ENCODE measurements at regions not wholly inside any gene's neighbourhood (a gene's known extent, or its start where the extent isn't known, plus 50 kb on each side); places are given as distances from the start of the nearest gene placed in this dataset.
A peak's percentile ranks its signal among the peaks of the same experiment; 100 is the strongest.
"Not testable (repeated sequence)": the region's sequence is repeated elsewhere in the genome, so short reads cannot be mapped to it uniquely, and the experiment has no call there.

DNA sequence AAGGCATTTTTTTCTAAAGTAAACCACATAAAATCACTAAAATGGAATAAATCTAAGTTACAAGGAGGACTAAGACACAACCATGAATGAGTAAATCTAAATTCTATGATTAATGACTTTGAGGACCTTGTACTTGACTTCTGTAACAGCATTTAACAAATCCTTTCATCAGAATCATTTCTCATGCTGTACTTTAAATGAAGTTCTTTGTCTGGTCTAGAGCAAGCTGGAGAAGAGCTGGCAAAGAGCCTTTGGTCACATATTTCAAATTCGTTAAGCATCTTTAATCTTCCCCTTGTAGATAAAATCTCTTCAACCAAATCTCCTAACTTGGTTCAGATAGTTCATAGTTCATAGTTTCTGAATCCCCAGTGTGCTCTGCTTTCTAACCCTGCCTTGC is 405.4 kb downstream of the PTPRC start:
- DNase-seq (no peak), ATAC-seq (no peak)

DNA sequence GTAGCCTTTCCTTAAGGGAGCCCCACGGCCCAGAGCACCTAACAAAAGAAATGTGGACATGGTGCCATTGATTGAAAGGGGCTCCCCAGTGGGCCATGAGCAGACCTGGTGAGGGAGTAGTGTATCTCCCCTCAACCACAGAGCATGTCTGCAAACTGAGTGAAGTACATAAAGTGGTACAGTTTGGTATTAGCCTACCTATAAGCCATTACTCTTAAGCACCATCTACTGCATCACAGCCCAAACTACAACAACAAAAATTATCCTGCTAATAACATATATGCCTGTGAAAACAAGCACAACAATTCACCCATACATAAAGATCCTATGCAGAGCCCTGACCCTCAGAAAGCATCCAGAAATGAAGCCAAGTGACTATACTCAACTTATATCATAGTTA is 407.8 kb downstream of the PTPRC start:
- ATAC-seq (no peak), DNase-seq (no peak)

DNA sequence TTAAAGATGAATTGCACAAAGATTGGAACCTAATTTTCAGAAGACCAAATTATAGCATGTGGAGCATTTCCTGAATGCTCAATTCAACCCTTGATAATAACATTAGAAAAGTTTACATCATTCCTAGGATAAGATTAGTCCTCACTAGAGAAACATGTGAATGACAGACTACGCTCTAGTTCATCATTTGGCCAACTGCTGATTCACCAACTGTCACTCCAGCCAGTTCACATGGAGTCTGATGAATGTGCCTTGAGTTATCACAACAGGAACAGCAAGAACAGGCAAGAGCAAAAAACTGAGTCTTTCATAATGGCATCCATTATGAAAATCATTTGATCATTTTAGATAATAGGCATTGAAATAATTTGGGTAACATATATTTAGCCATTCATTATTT is 415.9 kb downstream of the PTPRC start:
- no peak for DNase-seq
- no peak for ATAC-seq

DNA sequence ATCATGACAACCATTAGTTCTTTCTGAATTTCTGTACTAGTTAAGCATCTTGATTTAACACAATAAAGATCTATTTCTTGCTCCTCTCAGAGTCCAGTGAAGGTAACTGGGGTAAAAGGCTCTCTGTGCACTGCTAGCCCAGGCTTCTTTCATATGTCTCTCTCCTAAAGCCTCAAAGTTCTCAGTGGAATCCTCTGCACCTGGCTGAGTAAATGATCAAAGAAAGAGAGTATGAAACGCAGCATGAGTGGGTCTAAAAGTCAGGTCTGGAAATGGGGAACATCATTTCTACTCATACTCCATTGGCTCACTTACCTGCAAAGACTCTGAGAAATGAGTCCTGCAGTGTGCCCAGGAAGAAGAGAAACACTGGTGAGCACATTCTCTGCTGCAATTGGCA is 418.5 kb downstream of the PTPRC start:
- ATAC-seq: no peak

DNA sequence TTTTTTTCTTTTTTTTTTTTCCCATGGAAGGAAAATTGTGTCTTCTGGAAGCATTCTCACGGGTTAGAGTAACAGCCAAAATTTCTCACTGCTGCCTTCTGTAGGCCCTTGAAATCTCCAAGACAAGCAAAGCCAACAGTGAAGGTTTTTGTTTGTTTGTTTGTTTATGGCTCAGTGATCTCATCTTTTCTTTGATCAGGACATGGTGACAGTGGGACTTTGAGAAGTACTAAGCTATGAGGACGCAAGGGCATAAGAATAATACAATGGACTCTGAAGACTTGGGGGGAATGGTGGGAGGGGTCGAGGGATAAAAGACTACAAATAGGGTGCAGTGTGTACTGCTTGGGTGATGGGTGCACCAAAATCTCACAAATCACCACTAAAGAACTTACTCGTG is 419.4 kb downstream of the PTPRC start:
- ATAC-seq (no peak), DNase-seq (no peak)

More for the DNA sequence above, 418.5 kb downstream of the PTPRC start:
- DNase-seq: no peak

DNA sequence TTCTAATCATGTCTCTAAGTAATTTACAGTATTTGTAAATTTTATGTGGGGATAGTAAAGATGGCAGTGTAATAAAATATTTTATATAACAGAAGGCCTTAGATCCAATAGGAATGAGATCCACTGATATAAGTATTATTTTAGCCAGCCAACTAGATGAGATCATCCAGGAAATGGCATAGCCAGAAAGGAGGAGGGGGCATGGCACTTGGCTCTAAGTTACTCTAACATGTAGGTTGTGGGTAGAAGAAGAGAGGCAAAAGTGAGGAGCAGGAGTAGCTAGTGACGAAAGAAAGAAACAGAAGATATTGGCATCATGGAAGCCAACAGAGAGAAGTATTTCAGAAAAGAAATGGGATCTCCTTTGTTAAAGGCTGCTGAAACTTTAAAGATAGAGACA is 426.1 kb downstream of the PTPRC start:
- ATAC-seq: no peak

DNA sequence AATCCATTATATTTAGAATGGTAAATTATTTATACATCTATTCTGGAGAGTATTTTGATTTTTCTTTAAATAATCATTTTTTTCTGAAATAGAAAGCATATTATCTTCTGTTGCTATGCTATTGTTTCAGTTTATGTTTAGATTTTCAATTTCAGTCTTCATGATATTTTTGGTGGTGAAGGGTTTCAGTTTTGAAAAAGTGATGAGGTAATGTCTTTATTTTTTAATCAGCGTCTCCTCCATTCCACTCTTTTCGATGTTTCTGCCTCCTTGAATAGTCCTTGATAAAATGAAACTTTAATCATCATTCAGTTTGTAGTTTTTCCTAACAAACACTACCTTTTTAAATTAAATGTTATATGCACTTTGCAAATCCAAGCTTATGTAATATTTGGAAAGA is 428.6 kb downstream of the PTPRC start:
- DNase-seq (no peak), ATAC-seq (no peak)

More for the DNA sequence above, 426.1 kb downstream of the PTPRC start:
- no peak for DNase-seq

DNA sequence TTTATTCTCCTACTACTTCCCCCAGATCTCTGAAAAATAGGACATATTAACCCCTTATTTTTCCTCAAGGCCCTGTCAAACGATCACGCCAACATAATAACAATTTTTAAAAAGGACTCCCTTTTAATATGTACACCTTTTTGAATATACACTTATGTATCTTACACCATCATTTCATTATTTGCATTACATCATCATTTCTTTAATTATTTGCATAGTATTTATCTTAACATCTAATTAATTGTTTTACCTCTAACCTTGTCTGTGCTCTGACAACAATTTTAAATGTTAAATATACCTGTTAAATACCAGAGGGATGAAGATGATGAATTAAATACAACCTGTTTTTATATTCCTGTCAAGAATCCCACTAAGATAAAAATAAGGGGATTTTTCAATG is 432.2 kb downstream of the PTPRC start:
- DNase-seq (no peak), ATAC-seq (no peak)

DNA sequence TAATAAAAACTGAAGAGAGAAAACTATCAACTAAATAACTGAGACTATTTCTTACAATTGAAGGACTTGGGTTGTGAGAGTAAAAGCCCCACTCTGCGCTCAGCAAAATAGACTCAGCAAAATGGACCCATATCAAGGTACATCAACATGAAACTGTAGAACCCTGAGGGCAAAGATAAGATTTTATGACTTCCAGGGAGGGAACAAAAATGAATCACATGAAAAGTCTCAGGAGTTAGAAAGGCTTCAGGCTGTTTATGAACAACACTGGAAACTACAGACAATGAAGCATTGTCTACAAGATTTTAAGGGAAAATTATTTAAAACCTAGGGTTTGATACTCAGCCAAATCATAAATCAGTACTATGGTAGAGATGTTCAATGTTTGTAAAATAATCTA is 434.3 kb downstream of the PTPRC start:
- DNase-seq (no peak), ATAC-seq (no peak)

DNA sequence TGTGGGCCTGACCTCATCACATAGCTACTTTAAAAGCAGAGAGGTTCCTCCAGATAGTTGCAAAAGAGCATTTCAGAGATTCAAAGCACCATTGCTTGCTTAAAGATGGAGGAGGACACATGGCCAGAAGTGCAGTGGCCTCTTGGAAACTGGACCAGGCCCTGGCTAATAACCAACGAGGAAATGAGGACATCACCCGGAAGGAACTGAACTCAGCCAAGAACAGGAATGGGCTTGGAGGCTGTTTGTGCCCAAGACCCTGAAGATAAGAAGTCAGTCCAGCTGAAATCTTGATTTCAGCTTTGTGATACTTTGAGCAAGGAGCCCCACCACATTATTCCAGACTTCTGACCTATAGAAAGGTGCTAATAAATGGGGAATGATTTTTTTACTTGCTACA is 437.0 kb downstream of the PTPRC start:
- no peak for ATAC-seq

DNA sequence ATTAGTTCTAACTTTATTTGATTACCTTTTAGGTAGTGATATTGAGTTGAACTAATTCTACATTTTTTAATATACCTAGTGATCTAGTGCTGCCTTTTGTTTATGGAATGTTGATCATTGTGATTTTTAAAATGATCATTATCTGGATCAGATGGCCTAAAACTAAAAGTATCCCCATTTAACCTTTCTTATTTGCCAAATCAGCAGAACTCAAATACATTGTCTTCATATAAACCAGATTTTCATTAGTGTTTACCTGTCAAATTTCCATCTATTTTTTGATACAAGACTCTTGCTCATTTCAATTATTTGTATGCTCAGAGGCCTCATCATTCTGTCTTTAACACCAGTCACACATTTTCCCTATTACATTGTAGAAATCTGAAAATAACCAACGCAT is 441.2 kb downstream of the PTPRC start:
- ATAC-seq (no peak), DNase-seq (no peak)

More for the DNA sequence above, 437.0 kb downstream of the PTPRC start:
- DNase-seq: no peak

DNA sequence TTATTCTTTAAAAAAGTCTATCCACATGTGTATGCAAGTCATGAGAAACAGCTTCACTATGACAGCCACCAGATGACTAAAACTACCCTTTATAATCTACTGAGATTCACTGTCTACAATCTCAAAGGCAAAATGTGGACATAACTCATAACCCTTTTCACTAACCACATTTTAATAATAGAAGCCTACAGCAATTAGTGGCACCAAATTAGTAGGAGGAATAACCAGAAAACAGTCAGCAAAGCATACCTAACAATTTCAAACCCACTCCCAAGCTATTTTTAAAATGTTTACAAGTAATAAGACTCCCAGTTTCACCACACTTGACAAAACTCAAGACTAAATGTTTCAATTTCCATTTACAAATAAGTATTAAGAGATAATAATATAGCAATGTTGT is 442.9 kb downstream of the PTPRC start:
- ATAC-seq (no peak), DNase-seq (no peak)

DNA sequence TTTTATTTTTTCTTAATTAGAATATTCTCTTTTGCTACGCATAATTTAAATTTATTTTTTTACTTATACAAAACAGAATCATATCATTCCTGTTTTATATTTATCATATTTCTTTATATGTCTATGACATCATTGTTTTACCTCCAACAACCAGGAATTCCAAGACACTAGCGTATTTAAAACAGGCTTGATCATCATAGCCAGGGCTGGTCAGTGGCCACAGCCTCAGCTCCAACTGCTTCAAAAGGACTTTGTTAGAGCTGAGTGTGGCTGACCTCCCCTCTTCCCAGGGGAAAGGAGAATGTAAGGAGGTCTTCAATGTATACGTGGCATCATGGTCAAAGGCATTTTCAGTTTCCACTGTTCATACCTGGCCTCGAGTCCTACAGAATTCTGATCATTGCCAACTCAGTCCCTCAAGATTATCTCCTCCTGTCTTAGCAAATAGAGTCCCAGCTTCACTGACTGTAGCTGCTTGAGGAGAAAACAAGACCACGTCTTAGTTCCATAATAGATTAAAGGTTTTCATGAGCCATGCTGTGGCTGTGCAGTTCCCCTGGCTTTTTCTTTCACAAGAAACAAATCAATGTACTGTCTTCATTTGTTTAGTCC is 444.0 kb downstream of the PTPRC start:
- ATAC-seq: no peak

DNA sequence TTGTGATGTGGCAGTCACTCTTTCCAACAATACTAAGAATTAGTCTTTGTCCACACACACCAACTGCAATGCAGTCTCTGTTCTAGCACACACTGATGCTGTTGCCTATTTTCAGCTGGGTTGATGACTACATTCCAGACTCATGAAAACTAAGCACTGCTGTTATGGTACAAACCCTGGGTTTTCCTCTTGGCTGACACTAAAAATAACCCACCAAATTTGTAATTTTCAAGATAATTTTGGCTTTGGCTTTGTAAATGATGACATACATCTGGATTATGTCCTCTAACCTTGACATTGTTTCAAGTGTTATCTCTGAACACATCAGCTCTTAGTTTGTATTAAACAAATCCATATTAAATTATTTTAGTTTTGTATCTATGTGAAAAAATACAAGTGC is 444.8 kb downstream of the PTPRC start:
- DNase-seq (no peak), ATAC-seq (no peak)

More for the DNA sequence above, 444.0 kb downstream of the PTPRC start:
- no peak for DNase-seq

DNA sequence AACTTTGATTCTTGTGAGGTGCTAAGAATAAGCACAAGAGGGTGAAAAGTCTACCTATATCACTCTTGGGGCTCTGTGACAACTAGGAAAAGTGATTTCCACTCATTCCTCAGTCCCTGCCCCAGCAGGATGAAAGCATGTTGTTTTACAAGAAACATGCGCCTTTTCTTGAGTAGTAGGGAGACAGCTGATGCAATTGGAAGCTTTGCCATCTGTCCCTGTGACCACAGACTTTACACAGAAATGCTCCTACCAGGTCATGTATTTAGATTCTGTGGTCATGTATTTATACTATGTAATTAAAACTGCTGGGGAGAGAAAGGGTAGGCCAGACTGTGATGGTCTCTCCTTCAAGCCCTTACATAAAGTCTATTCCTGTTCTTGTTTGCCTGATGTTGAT is 445.5 kb downstream of the PTPRC start:
- no peak for ATAC-seq
- DNase-seq: no peak

DNA sequence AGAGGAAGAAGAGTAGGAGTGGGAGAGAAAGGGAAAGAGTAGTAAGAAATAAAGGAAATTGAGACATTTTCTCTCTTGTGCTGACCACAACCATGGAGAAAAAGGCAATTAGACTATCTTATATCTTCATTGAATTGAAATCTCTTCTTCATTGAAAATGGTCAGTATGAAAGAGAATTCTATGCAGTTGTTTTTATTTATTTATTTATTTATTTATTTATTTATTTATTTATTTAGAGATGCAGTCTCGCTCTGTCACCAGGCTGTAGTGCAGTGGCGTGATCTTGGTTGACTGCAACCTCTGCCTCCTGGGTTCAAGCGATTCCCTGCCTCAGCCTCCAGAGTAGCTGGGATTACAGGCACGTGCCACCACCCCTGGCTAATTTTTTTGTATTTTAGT is 447.1 kb downstream of the PTPRC start:
- ATAC-seq (no peak), DNase-seq (no peak)

DNA sequence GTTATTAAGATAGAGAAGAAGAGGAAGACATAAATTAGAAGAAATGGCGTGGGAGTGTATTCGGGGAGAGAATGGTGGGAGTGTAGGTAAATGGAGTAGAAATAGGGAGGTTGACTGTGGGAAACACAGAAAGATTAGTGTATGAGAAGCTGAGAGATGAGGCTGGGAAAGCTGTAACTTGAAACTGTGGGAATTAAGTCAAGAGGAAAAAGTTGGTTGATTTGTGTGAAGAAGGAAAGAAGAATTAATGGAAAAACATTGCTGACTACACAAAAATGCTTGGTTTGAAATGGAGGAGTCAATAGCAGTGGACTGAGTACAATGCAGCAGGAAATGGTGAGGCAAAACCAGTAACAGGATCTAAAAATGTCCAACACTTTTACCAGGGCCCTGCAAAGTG is 448.3 kb downstream of the PTPRC start:
- no peak for ATAC-seq
- no peak for DNase-seq

DNA sequence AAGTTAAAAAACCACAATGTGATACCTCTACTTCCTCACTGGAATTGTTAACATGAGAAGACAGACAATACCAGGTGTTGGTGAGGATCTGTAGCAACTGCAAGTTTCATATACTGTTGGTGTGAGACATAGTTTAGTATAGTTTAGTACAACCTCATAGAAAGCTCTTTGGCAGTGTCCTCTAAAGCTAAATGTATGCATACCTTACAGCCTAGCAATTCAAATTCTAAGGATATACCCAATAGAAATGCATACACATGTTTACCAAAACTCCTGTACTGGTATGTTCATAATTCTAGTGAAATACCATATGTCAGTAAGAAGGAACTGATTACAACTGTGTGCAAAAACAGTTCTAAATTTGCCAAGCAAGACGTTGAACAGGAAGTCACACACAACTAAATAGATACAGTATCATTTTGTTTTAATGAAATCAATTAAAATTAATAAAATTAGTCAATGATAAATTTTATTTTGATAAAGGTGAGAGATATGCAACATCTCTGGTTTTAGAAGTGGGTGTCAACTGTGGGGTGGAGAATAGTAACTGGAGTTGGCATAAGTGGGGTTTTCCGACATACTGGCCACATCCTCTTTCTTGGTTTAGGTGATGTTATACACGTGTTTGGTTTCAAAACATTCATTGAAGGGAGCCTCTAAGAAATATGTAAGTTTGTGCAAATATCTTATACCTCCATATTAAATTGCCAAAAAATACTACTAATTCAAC is 450.7 kb downstream of the PTPRC start:
- ATAC-seq: peak; percentile 87
- DNase-seq: peak; percentile 40

DNA sequence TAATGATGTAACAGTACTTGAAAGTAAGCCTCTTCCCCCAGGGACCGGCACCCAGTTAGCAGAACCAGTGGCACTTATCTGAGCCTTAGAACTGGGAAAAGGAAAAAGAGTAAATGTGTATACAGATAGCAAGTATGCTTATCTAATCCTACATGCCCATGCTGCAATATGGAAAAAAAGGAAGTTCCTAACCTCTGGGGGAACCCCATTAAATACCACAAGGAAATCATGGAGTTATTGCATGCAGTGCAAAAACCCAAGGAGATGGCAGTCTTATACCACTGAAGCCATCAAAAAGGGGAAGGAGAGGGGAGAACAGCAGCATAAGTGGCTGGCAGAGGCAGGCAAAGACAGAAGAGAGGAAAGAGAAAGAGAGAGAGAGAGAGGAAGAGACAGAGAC is 456.8 kb downstream of the PTPRC start:
- ATAC-seq, DNase-seq: not testable (repeated sequence)

DNA sequence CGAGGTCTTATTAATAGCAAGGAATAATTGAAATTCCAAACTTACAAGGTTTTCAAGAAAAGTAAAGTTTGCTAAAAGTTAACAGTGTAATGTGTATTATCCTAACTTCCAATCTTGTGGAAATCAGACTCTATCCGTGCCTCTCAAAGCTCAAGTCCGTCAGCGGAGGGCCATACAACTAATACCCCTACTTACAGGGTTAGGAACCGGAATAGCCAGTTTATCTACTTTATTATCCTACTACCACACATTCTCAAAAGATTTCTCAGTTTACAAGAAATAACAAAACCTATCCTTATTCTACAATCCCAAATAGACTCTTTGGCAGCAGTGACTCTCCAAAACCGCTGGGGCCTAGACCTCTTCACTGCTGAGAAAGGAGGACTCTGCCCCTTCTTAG is 457.8 kb downstream of the PTPRC start:
- ATAC-seq (no peak), DNase-seq (no peak)

DNA sequence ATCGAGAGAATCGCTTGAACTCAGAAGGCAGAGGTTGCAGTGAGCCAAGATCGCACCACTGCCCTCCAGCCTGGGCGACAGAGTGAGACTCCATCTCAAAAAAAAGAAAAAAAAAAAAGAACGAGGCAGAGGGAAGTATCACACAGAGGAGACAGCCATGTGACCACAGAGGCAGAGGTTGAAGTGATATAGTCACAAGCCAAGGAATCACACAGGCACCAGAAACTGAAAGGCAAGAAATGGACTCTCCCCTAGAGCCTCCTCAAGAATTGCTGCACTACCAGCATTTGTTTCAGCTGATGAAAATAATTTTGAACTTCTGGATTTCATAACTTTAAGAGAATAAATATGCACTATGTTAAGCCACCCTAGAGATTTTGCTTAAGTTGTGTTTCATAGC is 459.6 kb downstream of the PTPRC start:
- DNase-seq (no peak), ATAC-seq (no peak)

DNA sequence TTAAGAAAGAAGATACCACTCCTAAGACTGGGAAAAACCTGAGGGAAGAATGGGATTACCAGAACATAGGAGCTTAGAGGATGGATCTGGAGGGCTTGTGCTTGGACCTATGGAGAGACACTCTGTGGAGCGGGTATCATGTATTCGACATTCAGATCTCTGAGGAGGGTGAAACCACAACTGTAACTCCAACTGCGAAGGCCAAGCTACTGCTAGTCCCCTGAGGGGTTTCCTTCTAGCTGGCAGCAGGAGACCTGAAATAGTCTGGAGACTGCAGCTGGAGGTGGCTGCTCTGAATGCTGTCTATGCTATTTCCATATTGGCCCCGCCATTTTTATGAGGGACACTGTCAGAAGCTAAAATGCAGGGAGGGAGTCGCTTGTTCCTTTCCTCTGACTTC is 462.3 kb downstream of the PTPRC start:
- no peak for ATAC-seq

DNA sequence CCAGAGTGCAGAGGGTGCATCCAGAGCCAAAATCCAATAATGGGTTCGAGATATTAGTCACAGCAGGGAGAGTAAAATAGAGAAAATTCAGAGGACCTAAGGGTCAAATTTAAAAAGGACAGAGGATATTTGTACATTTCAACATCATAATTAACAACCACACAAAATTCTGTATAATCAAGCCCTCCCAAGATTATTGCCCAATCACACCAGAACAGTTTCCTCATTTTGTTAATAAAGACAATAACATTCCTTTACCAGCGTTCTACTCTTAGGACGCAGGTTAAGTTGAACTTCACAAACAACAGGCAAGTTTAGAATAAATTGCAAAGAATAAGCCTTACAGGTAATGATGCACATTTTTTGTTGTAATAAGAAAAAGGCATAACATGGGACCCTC is 462.8 kb downstream of the PTPRC start:
- ATAC-seq: no peak
- DNase-seq: no peak

More for the DNA sequence above, 462.3 kb downstream of the PTPRC start:
- no peak for DNase-seq

DNA sequence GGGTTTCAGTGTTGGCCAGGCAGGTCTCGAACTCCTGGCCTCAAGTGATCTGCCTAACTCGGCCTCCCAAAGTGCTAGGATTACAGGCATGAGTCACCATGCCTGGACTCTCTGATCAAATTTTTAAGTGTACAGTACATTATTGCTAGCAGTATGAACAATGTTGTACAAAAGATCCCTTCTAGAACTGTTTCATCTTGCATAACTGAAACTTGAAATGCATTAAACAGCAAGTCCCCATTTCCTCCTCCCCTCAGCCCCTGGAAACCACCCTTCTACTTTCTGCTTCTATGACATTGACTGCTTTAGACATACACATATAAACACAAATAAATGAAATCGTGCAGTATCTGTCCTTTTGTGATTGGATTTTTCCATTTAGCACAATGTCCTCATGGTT is 463.4 kb downstream of the PTPRC start:
- no peak for ATAC-seq
- DNase-seq: no peak
